Right lobe of liver (tissue), 6 donors: ENCODE measurements at regions not wholly inside any gene's neighbourhood (a gene's known extent, or its start where the extent isn't known, plus 50 kb on each side); places are given as distances from the start of the nearest gene placed in this dataset.

ENCODE experiments used
- ATAC-seq, 4 donors: fragments of 200-7000 bp; cut with Tn5 transposase; one replicate each; pipeline ENCODE4 v1.9.1; 2020; ENCODE audit warnings: mild to moderate bottlenecking in 4 of 4, moderate library complexity in 4 of 4
- DNase-seq, 3 donors: peaks; one replicate each; pipeline ENCODE4 v3.0.0-alpha.2; 2020
- H3K27ac ChIP-seq, 3 donors: fragments of 200-600 bp; one replicate each; pipeline ENCODE4 v1.8.0; 2022
- H3K27me3 ChIP-seq, 2 donors: fragments of 200-600 bp; one replicate each; pipeline ENCODE4 v1.8.0; 2022
- H3K36me3 ChIP-seq, 4 donors: fragments of 200-600 bp; sonication (generic) in 1 of 4; one replicate each; pipeline versions ENCODE4 v1.5.1 to v1.8.0; 2017 to 2022; ENCODE audit warnings: control low read depth in 1 of 4
- H3K4me1 ChIP-seq, 4 donors: fragments of 200-600 bp; sonication (generic) in 1 of 4; one replicate each; pipeline versions ENCODE4 v1.5.1 to v1.8.0; 2017 to 2022; ENCODE audit warnings: control low read depth in 1 of 4
- H3K4me3 ChIP-seq, 3 donors: fragments of 200-600 bp; one replicate each; pipeline ENCODE4 v1.8.0; 2022
- H3K9me3 ChIP-seq, 4 donors: fragments of 200-600 bp; sonication (generic) in 1 of 4; one replicate each; pipeline versions ENCODE4 v1.5.1 to v1.8.0; 2017 to 2022; ENCODE audit warnings: control low read depth in 1 of 4
- POLR2A ChIP-seq: fragments of 450-650 bp; IDR thresholded peaks from one replicate; pipeline ENCODE4 v1.6.1; 2017; ENCODE audit warnings: antibody characterized with exemption, mild to moderate bottlenecking
- WGBS: methylation state at CpG from one replicate; pipeline ENCODE4 v1.1.6; 2018; ENCODE audit warnings: low coverage, low lambda C conversion rate; ENCODE audit not compliant: insufficient coverage; ENCODE audit errors: missing lambda C conversion rate; 5-methylcytosine and 5-hydroxymethylcytosine counted together
- intact Hi-C, 2 donors: fragments of 100-400 bp; cut with DNase I; formaldehyde crosslinking; loops; one replicate each; pipeline versions ENCODE4 v1.11.2 to v1.14.1; 2022
- TF ChIP-seq, protein P1 (sequence below), 4 donors: fragments of 200-600 bp in 3 of 4; fragments of 450-650 bp in 1 of 4; IDR thresholded peaks; one replicate each; pipeline versions ENCODE4 v1.5.1 to v1.8.0; 2016 to 2022; ENCODE audit warnings: antibody characterized with exemption in 4 of 4, mild to moderate bottlenecking in 2 of 4
- donor health status: DM: no; HTN: yes; CAD: no.
- donor health status: DM: no; HTN: no; CAD: no.
- donor health status: DM: no; HTN: no; CAD: no.
- donor health status: DM: no; HTN: yes; CAD: no.
- donor health status: DM: no; HTN: yes; CAD: no.

DNA sequence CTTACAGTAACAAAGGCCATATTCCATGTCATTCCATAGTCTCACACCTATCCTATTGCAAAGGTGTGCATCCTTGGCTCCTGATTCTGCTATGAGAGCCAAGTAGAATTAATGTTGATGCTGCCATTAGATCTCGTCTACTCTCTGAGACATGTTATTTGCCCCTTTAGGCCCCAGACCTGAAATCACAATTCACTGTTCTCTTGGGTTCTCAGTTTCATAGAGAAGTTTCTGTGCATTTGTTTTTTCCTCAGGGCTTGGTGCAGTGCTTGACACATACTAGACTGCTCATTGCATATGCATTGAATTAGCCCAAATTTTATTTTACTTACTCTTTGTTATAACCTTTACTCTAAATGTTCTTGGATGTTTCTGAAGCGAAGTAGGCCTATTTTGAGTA, 265.7 kb downstream of the JRKL start:
- Histone ChIP-seq H3K36me3 (no peaks in the 10 kb centered on the region), H3K4me3 (no peak overlapping the region), H3K9me3 (no peaks in the 10 kb centered on the region), H3K27ac (no peak overlapping the region), H3K4me1 (no peaks in the 10 kb centered on the region), H3K27me3 (no peaks in the 10 kb centered on the region)
- ATAC-seq (no peak), DNase-seq (no peak)
- intact Hi-C loops = no loop called here
- WGBS = 19% methylated on average over 2 of the region's 2 CpGs
- no peak for TF ChIP-seq POLR2A
- TF ChIP-seq, protein P1, sequence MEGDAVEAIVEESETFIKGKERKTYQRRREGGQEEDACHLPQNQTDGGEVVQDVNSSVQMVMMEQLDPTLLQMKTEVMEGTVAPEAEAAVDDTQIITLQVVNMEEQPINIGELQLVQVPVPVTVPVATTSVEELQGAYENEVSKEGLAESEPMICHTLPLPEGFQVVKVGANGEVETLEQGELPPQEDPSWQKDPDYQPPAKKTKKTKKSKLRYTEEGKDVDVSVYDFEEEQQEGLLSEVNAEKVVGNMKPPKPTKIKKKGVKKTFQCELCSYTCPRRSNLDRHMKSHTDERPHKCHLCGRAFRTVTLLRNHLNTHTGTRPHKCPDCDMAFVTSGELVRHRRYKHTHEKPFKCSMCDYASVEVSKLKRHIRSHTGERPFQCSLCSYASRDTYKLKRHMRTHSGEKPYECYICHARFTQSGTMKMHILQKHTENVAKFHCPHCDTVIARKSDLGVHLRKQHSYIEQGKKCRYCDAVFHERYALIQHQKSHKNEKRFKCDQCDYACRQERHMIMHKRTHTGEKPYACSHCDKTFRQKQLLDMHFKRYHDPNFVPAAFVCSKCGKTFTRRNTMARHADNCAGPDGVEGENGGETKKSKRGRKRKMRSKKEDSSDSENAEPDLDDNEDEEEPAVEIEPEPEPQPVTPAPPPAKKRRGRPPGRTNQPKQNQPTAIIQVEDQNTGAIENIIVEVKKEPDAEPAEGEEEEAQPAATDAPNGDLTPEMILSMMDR (IDR thresholded peaks at IDR 0.05) = no peak

DNA sequence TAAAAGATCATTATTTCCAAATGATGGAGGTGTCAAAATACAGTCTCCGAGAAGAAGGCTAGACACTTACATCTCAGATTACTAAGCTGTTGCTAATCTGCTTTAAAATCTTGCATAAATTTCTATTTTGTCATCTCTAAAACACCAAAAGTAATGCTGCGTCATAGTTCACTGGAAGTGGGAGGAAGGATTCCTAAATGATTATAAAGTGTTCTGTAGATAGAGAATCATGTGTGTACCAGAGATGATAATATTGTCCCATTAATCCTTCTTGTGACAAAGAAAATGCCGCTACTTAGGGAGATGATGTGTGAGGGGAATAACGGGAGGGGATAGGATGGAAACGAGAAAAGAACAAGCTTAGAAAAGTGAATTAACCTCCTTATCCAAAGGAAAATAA, 268.6 kb downstream of the JRKL start:
- no peak for DNase-seq
- Histone ChIP-seq H3K27me3 (no peaks in the 10 kb centered on the region), H3K9me3 (no peaks in the 10 kb centered on the region), H3K4me3 (no peak overlapping the region), H3K4me1 (no peaks in the 10 kb centered on the region), H3K27ac (no peak overlapping the region), H3K36me3 (no peaks in the 10 kb centered on the region)
- TF ChIP-seq, protein P1 (IDR thresholded peaks at IDR 0.05) = no peak
- TF ChIP-seq POLR2A = no peak
- WGBS = 53% methylated on average over 5 of the region's 5 CpGs
- ATAC-seq = no peak
- intact Hi-C loops = no loop called here

DNA sequence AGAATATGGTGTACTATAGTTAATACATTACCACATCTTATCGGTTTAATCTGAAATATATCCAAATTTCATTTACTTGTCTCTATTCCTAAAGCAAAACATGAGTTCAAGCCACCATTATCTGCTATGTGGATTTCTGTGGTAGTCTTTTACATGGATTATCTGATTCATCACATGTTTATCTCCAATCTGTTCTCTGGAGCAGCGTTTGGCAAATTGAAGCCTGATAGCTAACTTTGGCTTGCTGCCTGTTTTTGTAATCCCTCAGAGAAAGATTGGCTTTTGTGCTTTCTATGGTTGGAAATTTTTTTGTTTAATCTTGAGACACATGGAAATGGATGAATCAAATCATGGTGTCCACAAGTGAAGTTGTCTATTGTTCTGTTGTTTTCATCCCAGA, 274.3 kb downstream of the JRKL start:
- no peaks in the 10 kb centered on the region for H3K9me3 ChIP-seq
- DNase-seq = no peak
- H3K27me3 ChIP-seq = no peaks in the 10 kb centered on the region
- H3K4me1 ChIP-seq = no peaks in the 10 kb centered on the region
- H3K27ac ChIP-seq = no peak overlapping the region
- 53% methylated on average over 2 of the region's 2 CpGs for WGBS
- H3K36me3 ChIP-seq = no peaks in the 10 kb centered on the region
- no peak for ATAC-seq
- H3K4me3 ChIP-seq = no peak overlapping the region
- TF ChIP-seq POLR2A = no peak
- TF ChIP-seq, protein P1 (IDR thresholded peaks at IDR 0.05) = no peak
- intact Hi-C loops = no loop called here

DNA sequence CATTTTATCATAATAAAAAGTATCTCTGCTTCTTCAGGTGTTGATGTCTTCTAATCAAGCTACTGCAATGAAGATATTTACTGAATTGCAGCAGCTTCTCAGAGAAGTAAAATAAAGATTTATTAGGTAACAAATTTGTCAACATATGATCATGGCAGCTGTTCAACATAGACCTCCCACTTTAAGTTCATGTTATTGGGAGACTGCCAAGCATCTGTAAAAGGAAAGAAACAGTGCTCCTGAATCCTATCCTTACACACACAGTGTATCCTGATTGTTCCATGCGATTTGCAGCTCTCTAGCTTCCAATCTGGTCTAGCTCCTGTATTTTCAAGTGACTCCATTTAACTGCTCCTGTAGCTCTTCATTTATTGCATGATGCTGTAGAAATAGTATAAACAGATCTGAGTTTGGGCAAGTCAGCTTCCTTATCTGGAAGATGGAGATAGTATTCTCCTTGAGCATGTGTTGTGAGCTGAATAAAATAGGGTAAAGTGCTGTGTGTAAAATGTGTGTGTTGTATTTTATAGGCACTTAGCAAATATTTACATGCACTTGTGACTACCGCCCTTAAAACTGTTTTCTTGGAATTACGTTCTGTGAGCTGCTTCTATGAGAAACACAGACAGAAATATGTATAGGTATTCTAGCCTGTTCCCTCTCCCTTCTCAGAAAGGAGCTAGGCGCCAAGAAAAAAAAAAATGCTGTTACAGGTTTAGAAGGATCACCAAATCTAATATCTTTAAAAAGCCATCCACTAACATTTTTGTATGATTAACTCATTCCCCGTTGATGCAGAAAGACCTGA, 290.6 kb downstream of the JRKL start:
- no peak for ATAC-seq
- no peak overlapping the region for H3K4me3 ChIP-seq
- H3K27ac ChIP-seq = no peak overlapping the region
- no peaks in the 10 kb centered on the region for H3K4me1 ChIP-seq
- no peaks in the 10 kb centered on the region for H3K9me3 ChIP-seq
- H3K27me3 ChIP-seq = no peaks in the 10 kb centered on the region
- no peak for TF ChIP-seq POLR2A
- TF ChIP-seq, protein P1 (IDR thresholded peaks at IDR 0.05) = no peak
- WGBS = 41% methylated on average over 5 of the region's 5 CpGs
- no peak for DNase-seq
- intact Hi-C loops = no loop called here
- no peaks in the 10 kb centered on the region for H3K36me3 ChIP-seq
